Fibroblast of upper back skin (primary cell): ENCODE measurements at regions not wholly inside any gene's neighbourhood (a gene's known extent, or its start where the extent isn't known, plus 50 kb on each side); places are given as distances from the start of the nearest gene placed in this dataset.
"Not testable (repeated sequence)": the region's sequence is repeated elsewhere in the genome, so short reads cannot be mapped to it uniquely, and the experiment has no call there.

ENCODE experiments used
- DNase-seq: peaks from one replicate; pipeline ENCODE4 v3.0.0-alpha.2; 2013

DNA sequence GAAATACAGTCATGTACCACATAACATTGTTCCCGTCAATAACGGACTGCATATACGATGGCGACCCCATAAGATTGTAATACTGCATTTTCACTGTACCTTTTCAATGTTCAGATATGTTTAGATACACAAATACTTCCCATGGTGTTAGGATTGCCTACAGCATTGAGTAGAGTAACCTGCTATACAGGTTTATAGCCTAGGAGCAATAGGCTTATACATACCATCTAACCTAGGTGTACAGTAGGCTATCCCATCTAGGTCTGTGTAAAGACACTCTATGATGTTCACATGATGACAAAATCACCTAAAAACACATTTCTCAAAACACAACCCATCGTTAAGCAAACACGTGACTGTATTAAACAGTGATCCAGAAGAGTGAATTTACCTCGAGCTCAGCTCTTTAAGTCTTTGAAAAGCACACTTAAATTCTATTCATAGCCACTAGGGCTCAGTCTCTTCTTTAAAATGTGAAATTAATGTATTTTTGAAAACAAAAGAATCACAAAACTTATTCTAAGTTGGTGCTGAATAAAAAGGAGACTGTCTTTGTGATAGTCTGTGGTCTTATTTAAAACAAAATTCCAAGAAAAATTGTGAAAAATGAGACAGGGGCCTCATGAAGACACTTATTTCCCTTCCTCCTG lies 239.1 kb upstream of the ARID2 start:
- DNase-seq, result no peak

DNA sequence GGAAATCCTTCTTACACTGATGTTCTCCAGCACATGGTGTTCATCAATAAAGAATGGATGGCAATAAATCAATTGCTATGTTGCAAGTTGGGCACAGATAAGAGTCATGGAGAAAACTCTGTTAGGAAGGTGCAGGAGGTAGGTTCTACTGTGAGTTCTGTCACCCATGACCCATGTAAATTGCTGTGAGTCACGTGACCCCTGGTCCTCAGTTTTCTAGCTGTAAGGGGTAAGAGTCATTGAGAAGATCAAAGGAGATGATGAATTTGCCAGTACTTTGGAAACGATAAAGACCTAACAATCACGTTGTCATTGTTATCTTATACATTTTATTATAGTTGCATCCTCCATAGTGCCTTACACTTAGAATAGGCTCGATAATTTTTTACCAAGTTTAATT lies 235.2 kb upstream of the ARID2 start:
- no peak for DNase-seq

DNA sequence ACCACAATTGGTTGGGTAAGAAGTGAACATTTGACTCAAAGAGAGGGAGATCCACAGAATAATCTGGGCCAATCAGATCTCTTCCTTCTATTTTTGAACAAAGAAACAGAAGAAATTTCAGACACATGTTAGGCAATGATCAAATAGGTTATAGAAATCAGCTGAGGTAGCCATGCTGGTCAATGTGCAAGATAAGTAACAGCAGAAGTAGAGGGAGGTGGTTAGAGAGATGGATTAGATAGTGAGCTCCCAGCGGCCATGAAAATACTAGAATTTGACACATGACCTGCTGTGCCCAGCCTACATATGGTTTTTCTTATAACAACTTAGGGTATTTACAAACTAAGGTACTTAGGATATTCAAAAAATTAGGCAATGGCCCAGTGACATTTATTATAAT lies 230.9 kb upstream of the ARID2 start:
- DNase-seq, result no peak

DNA sequence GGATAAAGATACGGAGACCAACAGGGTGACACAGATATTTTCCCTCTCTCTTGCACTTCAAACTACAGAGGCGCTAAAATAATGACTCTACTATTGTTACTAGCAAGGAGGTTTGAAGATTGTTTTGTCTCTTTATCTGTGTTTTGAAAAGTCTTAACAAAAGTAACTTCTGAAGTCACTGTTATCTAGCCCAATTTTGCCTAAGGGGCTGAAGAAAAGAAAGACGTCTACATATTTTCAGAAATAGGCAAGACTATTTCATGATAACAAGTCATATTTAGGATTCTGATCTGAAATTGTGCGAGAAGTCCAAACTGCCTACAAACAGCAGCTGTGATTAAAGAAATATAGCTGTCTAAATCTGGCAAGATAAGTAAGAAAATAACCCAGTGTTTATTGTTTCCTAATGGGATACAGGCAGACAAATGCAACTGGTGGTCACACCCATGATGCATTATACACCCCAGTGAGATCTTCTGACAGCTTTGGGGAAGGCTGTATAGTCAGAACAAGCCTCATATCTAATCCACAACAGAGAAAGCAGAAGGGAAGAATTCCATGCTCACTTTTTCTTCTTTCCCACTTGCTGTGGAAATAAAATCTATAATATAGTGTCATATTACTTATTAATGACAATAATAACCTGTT lies 226.9 kb upstream of the ARID2 start:
- no peak for DNase-seq

DNA sequence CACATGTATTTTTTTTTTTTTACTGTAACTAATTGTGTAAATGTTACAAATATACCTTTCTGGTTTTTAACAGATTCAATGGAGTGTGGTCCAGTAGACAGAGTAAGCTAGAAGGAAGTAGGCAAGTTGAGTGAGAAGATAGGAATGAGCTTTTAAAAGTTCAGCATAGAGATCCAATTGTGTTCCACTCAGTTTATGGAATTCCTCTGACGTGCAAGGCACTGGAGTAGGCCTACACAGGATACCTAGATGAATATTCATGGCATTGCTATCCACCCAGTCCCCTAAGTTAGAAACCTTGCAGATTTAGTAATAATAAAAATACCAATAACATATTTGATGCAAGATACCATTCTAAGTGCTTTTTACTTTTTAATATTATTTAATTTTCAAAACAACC lies 225.6 kb upstream of the ARID2 start:
- peak; percentile 15 for DNase-seq

DNA sequence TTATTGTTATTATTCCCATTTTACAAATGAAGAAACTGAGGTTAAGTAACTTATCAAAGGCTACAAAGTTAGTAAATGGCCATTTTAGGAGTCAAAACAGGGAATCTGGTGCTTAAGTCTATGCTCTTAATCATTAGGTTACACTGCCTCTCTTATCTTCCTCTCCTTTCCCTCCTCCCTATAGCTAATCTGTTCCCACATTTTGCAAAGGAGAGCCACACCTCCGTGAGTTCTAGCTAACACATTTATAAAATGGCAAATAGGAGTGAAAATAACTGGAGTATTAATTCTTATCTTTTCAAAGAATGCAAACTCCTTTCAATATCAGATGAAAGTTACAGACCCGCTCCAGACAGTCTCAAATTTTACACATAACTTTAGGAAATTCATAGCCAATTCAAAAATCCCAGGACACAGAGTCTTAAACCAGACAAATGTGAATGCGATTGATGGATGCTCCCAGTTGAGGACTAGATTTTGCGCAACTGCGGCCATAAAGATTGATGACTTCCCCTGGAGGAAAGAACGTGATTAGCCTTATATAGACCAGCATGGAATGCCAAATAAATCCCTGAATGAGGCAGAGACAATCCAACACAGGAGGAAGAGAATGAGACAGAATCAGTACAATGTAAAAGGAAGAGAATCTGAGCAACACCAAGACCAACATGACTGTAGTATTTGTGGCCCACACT lies 225.0 kb upstream of the ARID2 start:
- peak; percentile 53 for DNase-seq

DNA sequence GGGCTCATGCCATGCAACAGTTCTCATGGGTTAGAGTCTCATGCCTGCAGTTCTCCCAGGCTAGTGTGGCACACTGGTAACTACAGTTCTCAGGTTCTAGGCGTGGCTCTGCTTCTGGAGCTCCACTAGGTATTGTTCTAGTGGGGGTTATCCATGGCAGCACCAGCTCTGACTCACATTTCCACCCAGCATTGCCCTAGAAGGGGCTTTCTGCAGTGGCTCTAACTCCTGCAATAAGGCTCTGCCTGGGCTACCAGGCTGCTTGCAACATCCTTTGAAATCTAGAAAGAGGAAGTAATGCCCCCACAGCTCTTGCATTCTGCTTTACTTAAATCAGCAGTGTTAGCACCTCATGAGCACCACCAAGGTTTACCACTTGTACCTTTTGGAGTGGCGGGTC lies 220.3 kb upstream of the ARID2 start:
- DNase-seq, result no peak

DNA sequence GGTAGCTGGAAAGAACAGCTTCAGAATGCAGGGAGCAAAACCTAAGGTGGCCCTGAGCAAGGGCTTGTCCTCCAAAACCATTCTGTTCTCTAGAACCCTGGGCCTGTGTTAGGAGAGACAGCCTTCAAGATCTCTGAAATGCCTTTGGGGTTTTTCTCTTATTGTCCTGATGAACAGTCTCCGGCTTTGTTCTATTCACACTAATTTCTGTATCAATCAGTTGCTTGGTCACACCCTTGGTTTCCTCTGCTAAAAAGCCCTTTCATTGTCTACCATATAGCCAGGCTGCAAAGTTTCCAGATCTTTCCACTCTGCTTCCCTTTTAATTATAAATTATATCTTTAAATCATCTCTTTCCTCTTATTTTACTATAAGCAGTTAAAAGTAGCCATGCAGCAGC lies 219.9 kb upstream of the ARID2 start:
- no peak for DNase-seq

DNA sequence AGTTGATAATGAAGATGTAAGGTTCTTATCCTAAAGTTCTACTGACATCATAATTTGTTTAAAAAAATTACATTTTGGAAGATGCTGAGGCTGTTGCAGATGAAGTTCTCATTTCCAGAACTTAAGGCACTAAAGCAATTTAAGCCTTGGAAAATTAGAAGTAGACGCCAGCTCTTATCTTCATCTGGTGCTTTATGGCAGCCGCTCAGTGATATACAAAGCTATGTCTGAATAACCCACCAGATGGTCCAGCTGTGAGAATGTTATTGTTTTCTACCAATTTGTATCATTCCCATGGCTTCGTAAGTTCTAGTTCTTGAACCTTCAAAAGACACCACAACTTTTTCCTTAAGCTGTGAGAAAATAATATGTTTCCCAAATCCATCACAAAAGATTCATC lies 212.1 kb upstream of the ARID2 start:
- DNase-seq, result no peak

DNA sequence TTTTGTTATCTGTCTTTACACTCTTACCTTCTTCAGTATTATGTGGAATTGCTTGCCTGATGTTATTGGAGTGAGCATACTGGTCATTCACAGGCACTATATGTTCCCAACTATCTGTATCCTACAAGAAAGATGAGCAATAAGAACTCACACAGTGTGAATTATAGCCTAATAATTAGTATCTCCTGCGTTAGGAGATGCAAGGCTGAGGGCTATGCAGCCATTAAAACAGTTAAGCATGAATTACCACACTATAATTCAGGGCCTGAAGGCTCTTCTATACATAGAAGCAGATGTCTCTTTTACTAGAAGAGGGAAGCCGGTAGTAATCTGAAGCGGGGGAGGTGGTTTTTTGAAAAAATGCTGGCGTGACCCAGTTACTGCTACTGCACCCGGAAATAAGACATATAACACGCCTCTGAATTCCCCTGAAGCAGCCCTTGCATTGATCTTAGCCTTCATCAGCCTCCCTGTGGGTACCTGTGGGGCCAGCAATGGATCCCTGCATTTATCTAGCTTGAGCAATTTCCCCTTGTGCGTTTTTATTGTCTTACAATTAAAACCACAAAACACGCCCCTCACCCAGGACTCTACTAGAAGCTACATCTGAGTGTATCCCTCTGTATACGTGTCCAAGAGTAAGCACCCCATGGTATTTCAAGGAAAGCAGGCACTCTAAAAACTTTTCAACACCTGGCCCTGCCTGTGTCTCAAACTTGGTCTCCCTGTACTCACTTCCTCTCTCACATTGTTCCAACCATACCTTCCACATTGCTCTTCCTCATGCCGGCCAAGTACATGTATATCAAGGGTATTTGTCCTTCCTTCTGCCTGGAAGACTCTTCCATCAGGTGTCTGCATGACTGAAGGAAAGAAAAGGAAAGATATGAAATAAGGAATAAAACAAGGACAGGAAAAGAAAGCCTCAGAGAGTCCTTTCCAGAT lies 210.9 kb upstream of the ARID2 start:
- DNase-seq, result peak; percentile 16

DNA sequence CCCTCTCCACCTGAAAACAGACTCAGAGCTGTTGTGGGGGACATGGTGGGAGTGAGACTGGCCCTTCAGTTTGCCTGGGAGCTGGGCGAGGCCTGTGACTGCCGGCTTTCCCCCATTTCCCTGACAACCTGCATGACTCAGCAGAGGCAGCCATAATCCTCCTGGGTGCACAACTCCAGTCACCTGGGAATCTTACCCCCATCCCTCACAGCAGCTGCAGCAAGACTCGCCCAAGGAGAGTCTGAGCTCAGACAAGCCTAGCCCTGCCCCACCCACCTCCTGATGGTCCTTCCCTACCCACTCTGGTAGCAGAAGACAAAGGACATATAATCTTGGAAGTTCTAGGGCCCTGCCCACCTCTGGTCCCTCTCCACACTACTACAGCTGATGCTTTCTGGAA lies 207.3 kb upstream of the ARID2 start:
- no peak for DNase-seq

DNA sequence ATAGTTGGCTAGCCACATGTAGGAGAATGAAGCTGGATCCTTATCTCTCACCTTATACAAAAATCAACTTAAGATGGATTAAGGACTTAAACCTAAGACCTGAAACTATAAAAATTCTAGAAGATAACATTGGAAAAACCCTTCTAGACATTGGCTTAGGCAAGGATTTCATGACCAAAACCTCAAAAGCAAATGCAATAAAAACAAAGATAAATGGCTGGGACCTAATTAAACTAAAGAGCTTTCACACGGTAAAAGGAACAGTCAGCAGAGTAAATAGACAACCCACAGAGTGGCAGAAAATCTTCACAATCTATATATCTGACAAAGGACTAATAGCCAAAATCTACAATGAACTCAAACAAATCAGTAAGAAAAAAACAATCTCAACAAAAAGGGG lies 202.7 kb upstream of the ARID2 start:
- not testable (repeated sequence) for DNase-seq

DNA sequence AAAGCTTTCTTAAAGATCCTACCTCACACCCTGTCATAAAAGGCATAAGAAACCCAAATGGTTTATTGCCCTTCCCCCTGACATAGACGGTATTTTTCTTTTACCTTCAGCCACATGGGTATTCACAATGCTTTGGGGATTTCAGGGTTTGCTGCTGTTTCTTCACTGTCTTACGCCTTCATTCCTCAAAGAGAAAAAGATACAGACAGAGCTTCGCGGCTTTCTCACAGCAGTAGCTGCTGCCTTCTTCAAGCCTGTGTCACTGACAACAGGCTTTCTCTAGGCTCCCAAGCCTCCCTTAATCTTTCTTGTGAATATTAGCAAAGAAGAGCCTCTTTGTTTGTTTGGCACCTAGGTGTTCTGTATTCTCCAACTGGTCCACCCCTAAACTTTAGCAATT lies 197.4 kb upstream of the ARID2 start:
- no peak for DNase-seq

DNA sequence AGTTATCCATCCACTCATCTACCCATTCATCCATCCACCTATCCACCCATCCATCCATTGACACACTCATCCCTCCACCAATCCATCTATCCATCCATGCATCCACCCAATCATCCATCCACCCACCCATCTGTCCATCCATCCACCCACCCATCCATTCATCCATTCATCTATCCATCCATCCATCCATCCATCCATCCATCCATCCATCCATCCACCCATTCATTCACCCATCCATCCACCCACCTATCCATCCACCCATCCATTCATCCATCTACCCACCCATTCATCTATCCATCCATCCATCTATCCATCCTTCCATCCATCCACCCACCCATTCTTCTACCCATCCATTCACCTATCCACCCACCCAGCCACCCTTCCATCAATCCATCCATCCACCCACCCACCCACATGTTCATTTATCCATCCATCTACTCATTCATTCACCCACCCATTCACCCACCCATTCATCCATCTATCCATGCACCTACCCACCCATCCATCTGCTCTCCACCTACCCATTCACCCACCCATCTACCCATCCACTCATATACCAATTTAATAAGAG lies 193.8 kb upstream of the ARID2 start:
- DNase-seq, result no peak

DNA sequence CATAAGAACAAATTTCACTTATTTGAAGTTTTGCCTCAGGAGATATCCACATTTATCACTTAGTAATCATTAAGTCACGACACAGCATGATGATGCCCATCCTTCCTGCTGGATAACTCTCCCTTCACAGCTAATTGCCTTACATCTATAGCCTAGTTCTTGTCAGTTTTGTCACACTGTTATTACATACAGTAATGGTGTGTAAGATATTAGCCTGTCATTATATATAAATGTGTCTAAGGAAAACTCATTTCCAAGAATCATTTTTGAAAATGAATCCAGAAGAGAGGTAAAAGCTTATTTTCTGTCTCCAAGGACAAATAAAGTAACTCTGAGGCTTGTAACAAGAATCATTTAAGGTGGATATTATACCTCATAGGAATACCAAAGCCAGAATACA lies 193.2 kb upstream of the ARID2 start:
- DNase-seq, result no peak

DNA sequence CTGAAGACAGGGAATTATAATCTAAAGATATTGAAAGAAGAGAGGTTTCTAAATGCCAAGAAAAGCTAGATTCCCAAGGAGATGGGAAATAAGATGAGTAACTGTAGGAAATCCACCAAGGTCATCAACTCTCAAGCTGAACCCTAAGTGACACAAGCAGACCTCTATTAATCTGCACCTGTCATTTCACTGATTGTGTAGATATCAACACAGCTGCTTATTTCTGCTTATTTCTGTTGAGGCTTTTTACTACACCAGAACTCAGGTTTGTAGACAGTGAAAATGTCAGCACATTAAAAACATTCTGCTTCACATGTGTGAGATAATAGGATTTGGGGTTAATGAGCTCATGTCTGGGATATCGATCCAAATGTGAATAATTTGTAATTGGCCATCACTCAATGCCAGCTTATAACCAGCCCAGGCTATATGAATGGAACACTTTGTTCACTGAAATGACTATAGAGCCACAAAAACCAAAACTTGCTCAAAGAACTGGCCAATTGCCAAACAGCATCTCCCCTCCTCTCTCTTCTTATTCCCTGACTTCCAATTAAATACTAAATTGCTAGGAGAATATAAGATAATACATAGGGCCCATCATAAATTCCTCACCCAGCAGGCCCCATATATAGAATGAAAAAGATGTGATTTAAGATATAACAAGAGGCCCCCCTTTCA lies 188.7 kb upstream of the ARID2 start:
- no peak for DNase-seq

DNA sequence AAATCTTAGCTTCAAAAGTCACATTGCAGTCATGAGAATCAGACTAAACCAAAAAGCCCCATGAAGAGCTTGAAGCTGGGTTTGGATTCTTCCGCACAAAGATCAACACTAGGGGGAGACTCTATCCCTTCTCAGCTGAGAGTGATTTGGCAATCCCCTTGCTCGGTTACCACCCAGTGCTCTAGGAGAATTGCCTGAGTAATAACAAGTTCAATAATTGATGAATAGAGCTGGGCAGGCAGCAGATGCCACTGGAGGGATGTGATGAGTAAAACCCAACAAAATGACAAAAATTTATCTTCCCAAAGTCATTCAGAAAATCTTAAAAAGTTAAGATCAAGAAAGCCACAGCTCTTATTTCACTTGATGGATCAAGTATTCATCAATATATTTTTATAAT lies 185.6 kb upstream of the ARID2 start:
- DNase-seq, result peak; percentile 77

DNA sequence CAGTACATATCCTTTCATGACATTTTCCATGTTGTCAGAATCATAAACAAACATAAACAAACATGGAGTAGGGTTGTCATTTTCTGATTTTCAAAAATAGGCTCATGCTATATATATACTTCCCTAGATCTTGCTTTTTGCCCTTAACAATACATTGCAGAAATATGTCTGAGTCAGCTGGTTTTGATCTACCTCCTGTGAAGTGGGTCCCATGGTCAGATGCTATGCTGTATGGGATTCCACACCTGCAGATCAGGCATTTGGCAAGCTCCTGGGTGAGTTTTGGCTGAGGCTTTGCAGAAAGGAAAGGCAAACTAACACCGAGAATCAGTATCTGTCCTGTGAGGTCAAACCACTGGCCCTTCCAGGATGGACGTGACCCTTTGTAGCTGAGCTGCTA lies 183.0 kb upstream of the ARID2 start:
- DNase-seq, result peak; percentile 6

DNA sequence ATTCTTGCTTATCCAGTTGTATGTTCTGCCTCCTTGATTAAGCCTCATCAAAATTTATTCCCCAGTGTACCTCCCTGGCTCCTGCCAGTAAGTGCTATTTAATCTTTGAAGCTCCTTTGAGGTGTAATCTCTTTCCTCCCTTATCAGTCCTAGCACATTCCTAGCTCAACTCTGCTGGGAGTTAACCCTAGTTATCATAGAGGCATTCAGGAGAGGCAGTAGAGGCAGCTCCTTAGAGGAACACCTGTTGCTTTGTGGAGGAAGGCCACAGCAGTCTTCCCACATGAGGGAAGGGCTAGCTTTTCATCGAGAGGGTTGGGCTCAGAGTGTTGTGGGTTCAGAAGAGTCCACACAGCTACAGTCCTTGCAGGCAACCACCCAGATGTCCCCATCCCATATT lies 182.4 kb upstream of the ARID2 start:
- no peak for DNase-seq

DNA sequence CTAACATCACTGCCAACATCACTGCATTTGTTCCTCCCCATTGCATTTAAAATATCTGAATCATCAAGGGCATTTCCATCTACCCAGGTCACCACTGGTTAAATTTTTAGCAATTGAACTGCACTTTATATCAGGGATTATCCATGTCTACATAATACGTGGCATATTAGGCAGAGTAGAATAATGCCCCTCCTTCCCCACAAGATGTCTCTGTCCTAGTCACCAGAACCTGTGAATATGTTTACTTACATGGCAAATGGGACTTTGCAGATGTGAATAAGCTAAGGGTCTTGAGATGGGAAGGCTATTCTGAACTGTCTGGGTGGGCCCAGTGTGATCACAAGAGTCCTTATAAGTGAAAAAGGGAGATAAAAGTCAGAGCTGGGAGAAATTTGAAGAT lies 181.7 kb upstream of the ARID2 start:
- no peak for DNase-seq

DNA sequence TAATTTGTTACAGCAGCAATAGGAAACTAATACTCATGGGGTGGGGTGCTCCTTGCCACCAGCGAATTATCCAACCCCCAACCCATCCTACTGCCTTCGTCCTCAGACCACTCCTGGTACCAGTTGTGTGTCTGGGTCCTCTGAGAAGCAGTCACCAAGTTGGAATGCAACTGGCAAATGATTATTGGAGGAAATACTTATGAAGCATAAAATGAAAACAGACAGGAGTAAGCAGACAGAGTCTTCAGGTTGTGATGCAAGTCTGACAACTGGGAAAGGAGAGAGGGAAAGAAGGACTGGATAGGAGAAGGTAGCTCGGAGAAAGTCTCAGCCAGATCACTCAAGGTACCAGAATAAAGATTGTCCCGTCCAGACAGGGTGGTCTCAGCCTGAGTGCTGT lies 181.1 kb upstream of the ARID2 start:
- no peak for DNase-seq

DNA sequence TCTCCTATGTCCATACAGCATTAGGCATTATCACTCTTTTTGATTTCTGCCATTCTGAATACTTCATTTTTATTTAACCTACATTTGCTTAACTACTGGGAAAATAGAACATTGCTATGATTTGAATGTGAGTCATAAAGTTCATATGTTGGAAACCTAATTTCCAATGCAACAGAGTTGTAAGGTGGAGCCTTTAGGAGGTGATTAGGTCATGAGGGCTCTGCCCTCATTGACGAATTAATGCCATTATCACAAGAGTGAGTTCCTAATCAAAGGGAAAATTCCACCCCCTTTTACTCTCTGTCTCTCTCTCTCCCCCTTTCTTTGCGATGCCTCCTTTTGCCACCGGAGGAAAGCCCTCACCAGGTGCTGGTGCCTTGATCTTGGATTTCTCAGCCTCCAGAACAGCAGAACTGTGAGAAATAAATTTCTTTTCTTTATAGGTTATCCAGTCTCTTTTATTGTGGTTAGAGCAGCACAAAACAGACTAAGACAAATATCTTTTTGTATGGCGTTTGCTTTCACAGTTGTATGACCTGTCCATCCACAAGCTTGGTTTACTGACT lies 180.1 kb upstream of the ARID2 start:
- no peak for DNase-seq
